Liver (tissue), 3 donors: ENCODE measurements at regions not wholly inside any gene's neighbourhood (a gene's known extent, or its start where the extent isn't known, plus 50 kb on each side); places are given as distances from the start of the nearest gene placed in this dataset.

Experiments used
- CTCF ChIP-seq: fragments of 150-350 bp; IDR thresholded peaks from 2 replicates; pipeline ENCODE4 v1.5.1; 2017; ENCODE audit warnings: improper control_type of control experiment, low read depth, low read length; ENCODE audit not compliant: missing input control
- GABPA ChIP-seq, 2 donors: IDR thresholded peaks in 1 of 2; conservative IDR thresholded peaks in 1 of 2; 2 replicates each; pipeline ENCODE4 v1.6.1; 2016; ENCODE audit warnings: antibody characterized with exemption in 2 of 2, mild to moderate bottlenecking in 1 of 2, moderate library complexity in 1 of 2
- JUND ChIP-seq, 2 donors: IDR thresholded peaks; 2 replicates each; pipeline ENCODE4 v1.6.1; 2016; ENCODE audit warnings: antibody characterized with exemption in 2 of 2
- RAD21 ChIP-seq, 2 donors: IDR thresholded peaks; 2 replicates each; pipeline ENCODE4 v1.6.1; 2016; ENCODE audit warnings: antibody characterized with exemption in 2 of 2, mild to moderate bottlenecking in 2 of 2
- SP1 ChIP-seq: IDR thresholded peaks from 2 replicates; pipeline ENCODE4 v1.6.1; 2018; ENCODE audit warnings: antibody characterized with exemption, mild to moderate bottlenecking
- TAF1 ChIP-seq: conservative IDR thresholded peaks from 2 replicates; pipeline ENCODE4 v1.6.1; 2016; ENCODE audit warnings: antibody characterized with exemption, mild to moderate bottlenecking
- TF ChIP-seq, protein P1 (sequence below): IDR thresholded peaks from 2 replicates; pipeline ENCODE4 v1.6.1; 2016; ENCODE audit warnings: antibody characterized with exemption, mild to moderate bottlenecking
- TF ChIP-seq, protein P2 (sequence below): IDR thresholded peaks from 2 replicates; pipeline ENCODE4 v1.6.1; 2016; ENCODE audit warnings: antibody characterized with exemption
- TF ChIP-seq, protein P3 (sequence below): IDR thresholded peaks from 2 replicates; pipeline ENCODE4 v1.6.1; 2016; ENCODE audit warnings: antibody characterized with exemption
- donor health status: healthy.
- donor health status: healthy.

- TF ChIP-seq GABPA (IDR thresholded peaks at IDR 0.05 in 1 of 2, conservative IDR thresholded peaks at IDR 0.05 in 1 of 2): no peak
- no peak for TF ChIP-seq CTCF
- TF ChIP-seq, protein P1, sequence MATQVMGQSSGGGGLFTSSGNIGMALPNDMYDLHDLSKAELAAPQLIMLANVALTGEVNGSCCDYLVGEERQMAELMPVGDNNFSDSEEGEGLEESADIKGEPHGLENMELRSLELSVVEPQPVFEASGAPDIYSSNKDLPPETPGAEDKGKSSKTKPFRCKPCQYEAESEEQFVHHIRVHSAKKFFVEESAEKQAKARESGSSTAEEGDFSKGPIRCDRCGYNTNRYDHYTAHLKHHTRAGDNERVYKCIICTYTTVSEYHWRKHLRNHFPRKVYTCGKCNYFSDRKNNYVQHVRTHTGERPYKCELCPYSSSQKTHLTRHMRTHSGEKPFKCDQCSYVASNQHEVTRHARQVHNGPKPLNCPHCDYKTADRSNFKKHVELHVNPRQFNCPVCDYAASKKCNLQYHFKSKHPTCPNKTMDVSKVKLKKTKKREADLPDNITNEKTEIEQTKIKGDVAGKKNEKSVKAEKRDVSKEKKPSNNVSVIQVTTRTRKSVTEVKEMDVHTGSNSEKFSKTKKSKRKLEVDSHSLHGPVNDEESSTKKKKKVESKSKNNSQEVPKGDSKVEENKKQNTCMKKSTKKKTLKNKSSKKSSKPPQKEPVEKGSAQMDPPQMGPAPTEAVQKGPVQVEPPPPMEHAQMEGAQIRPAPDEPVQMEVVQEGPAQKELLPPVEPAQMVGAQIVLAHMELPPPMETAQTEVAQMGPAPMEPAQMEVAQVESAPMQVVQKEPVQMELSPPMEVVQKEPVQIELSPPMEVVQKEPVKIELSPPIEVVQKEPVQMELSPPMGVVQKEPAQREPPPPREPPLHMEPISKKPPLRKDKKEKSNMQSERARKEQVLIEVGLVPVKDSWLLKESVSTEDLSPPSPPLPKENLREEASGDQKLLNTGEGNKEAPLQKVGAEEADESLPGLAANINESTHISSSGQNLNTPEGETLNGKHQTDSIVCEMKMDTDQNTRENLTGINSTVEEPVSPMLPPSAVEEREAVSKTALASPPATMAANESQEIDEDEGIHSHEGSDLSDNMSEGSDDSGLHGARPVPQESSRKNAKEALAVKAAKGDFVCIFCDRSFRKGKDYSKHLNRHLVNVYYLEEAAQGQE: no peak
- TF ChIP-seq, protein P2, sequence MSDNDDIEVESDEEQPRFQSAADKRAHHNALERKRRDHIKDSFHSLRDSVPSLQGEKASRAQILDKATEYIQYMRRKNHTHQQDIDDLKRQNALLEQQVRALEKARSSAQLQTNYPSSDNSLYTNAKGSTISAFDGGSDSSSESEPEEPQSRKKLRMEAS: no peak
- TF ChIP-seq, protein P3, sequence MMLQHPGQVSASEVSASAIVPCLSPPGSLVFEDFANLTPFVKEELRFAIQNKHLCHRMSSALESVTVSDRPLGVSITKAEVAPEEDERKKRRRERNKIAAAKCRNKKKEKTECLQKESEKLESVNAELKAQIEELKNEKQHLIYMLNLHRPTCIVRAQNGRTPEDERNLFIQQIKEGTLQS: no peak
- TF ChIP-seq TAF1: no peak
- no peak for TF ChIP-seq JUND (IDR thresholded peaks at IDR 0.05)
- no peak for TF ChIP-seq RAD21 (IDR thresholded peaks at IDR 0.05)
- no peak for TF ChIP-seq SP1
Observed at GRCh38 chr3:30320392-30320791, 286.0 kb upstream of the TGFBR2 start.
